ENCODE measurements at regions not wholly inside any gene's neighbourhood (a gene's known extent, or its start where the extent isn't known, plus 50 kb on each side); places are given as distances from the start of the nearest gene placed in this dataset.

- Histone ChIP-seq H4K91ac (replicated peaks; ENCODE audit: insufficient read length, low read length) (no peak overlapping the region), H4K8ac (ENCODE audit: extremely low read depth, insufficient read depth, low read length) (no peak overlapping the region), H2BK12ac (ENCODE audit: low read depth, low read length) (no peak overlapping the region), H4K5ac (ENCODE audit: insufficient read length, low read depth, low read length) (no peak overlapping the region), H3K9ac (replicated peaks in 1 of 4; ENCODE audit: extremely low read depth in 1 of 4, low read depth in 3 of 4, low read length in 3 of 4) (no peak overlapping the region), H3K56ac (replicated peaks; ENCODE audit: insufficient read length, low read depth, low read length) (no peak overlapping the region), H3K14ac (ENCODE audit: insufficient read length) (no peak overlapping the region), H3K4ac (replicated peaks; ENCODE audit: insufficient read length, low read depth, low read length) (no peak overlapping the region), H3K27me3 (replicated peaks in 1 of 4; ENCODE audit: control insufficient read depth in 3 of 4, extremely low read depth in 1 of 4, insufficient read depth in 3 of 4, low read length in 3 of 4) (peaks cover 0 to 1% (median 0%) of the 10 kb centered on the region in 4 experiments; a peak in 1 of 7 replicates), H3K23ac (ENCODE audit: insufficient read length) (no peak overlapping the region), H2AFZ (ENCODE audit: low read length) (no peak overlapping the region), H3K4me2 (ENCODE audit: insufficient read depth in 1 of 2, low read depth in 2 of 2, low read length in 2 of 2) (no peak overlapping the region), H3K27ac (ENCODE audit: low read depth, low read length) (no peak overlapping the region), H3K79me1 (ENCODE audit: low read depth, low read length) (no peaks in the 10 kb centered on the region), H3K9me3 (ENCODE audit: insufficient read depth in 2 of 2, low read depth in 1 of 2, low read length in 1 of 2) (no peaks in the 10 kb centered on the region), H3K4me1 (replicated peaks in 1 of 4; ENCODE audit: control insufficient read depth in 3 of 4, insufficient read depth in 4 of 4, low read length in 3 of 4) (no peaks in the 10 kb centered on the region), H2BK20ac (ENCODE audit: low read length) (no peak overlapping the region), H2BK15ac (ENCODE audit: low read length) (no peak overlapping the region), H3K23me2 (ENCODE audit: low read depth, low read length) (no peaks in the 10 kb centered on the region), H3K36me3 (ENCODE audit: control insufficient read depth in 2 of 4, insufficient read depth in 4 of 4, low read length in 3 of 4) (no peaks in the 10 kb centered on the region), H2AK5ac (ENCODE audit: low read depth, low read length) (no peak overlapping the region), H3K18ac (ENCODE audit: extremely low read depth, low read length) (no peak overlapping the region), H3K4me3 (ENCODE audit: extremely low read depth in 1 of 4, insufficient read depth in 2 of 4, low read depth in 3 of 4, low read length in 4 of 4) (no peak overlapping the region), H3K79me2 (ENCODE audit: control insufficient read depth in 1 of 2, insufficient read depth in 2 of 2, low read length in 2 of 2) (no peaks in the 10 kb centered on the region), H2BK120ac (replicated peaks; ENCODE audit: low read depth, low read length) (no peak overlapping the region), H4K20me1 (replicated peaks in 1 of 2; ENCODE audit: control insufficient read depth in 1 of 2, insufficient read depth in 2 of 2, low read length in 2 of 2) (no peaks in the 10 kb centered on the region), H2BK5ac (ENCODE audit: low read depth, low read length) (no peak overlapping the region)
- no peak for DNase-seq (ENCODE audit: low read depth in 1 of 2, low spot score in 2 of 2)
- no peak for TF ChIP-seq RNF2 (IDR thresholded peaks at IDR 0.05; ENCODE audit: borderline replicate concordance, low read depth, low read length, missing control alignments, poor library complexity, severe bottlenecking)
- no peak for TF ChIP-seq SP2 (IDR thresholded peaks at IDR 0.05; ENCODE audit: low read length)
- no peak for TF ChIP-seq E2F6 (IDR thresholded peaks at IDR 0.05)
- TF ChIP-seq EP300 (IDR thresholded peaks at IDR 0.05; ENCODE audit: borderline replicate concordance in 1 of 2, low read depth in 2 of 2, low read length in 2 of 2): no peak
- TF ChIP-seq CHD2 (IDR thresholded peaks at IDR 0.05; ENCODE audit: low read length): no peak
- TF ChIP-seq HDAC6 (IDR thresholded peaks at IDR 0.05; ENCODE audit: low read depth, low read length): no peak
- FAIRE-seq: no peak
- ChIA-PET POLR2A (ENCODE audit: partially characterized antibody) (no interaction called here), CTCF (ENCODE audit: partially characterized antibody) (no interaction called here)
Observed at GRCh38 chr2:14565666-14566065, 66.9 kb upstream of the LRATD1 start.

Data from H1 (cell line).